GM23338 (cell line): ENCODE measurements at regions not wholly inside any gene's neighbourhood (a gene's known extent, or its start where the extent isn't known, plus 50 kb on each side); places are given as distances from the start of the nearest gene placed in this dataset.

Experiments used
- ATAC-seq: fragments of 200-7000 bp; cut with Tn5 transposase; 3 replicates; pipeline ENCODE4 v1.9.1; 2020
- DNase-seq: peaks from one replicate; pipeline ENCODE4 v3.0.0-alpha.2; 2015; ENCODE audit warnings: low spot score
- H2AFZ ChIP-seq: fragments of 200-600 bp; sonication (generic); 2 replicates; pipeline ENCODE4 v1.8.0; 2016; ENCODE audit warnings: antibody characterized with exemption, mild to moderate bottlenecking, moderate library complexity
- H3F3A ChIP-seq: fragments of 200-600 bp; sonication (generic); replicated peaks from 2 replicates; pipeline ENCODE4 v1.8.0; 2017; ENCODE audit warnings: antibody characterized with exemption, mixed run types, low read depth
- H3K27ac ChIP-seq: fragments of 200-600 bp; sonication (generic); 2 replicates; pipeline ENCODE4 v1.6.1; 2016; ENCODE audit warnings: low read depth
- H3K27me3 ChIP-seq: fragments of 200-600 bp; sonication (generic); 2 replicates; pipeline ENCODE4 v1.8.0; 2016; ENCODE audit warnings: mild to moderate bottlenecking, mixed run types, moderate library complexity; ENCODE audit not compliant: insufficient read depth
- H3K36me3 ChIP-seq: fragments of 200-600 bp; sonication (generic); 2 replicates; pipeline ENCODE4 v1.8.0; 2016; ENCODE audit warnings: mild to moderate bottlenecking; ENCODE audit not compliant: insufficient read depth
- H3K4me1 ChIP-seq: fragments of 200-600 bp; sonication (generic); 2 replicates; pipeline ENCODE4 v1.8.0; 2016; ENCODE audit warnings: mild to moderate bottlenecking, moderate library complexity; ENCODE audit not compliant: insufficient read depth
- H3K4me2 ChIP-seq: fragments of 200-600 bp; sonication (generic); 2 replicates; pipeline ENCODE4 v1.7.1; 2017; ENCODE audit warnings: mixed run types
- H3K4me3 ChIP-seq: fragments of 200-600 bp; sonication (generic); 2 replicates; pipeline ENCODE4 v1.6.1; 2016; ENCODE audit warnings: mixed run types
- H3K79me2 ChIP-seq: fragments of 200-600 bp; sonication (generic); replicated peaks from 2 replicates; pipeline ENCODE4 v1.8.0; 2017; ENCODE audit warnings: mild to moderate bottlenecking; ENCODE audit not compliant: insufficient read depth
- H3K9me2 ChIP-seq: fragments of 200-600 bp; sonication (generic); 2 replicates; pipeline ENCODE4 v1.8.0; 2017; ENCODE audit not compliant: insufficient read depth
- H4K20me1 ChIP-seq: fragments of 200-600 bp; sonication (generic); replicated peaks from 2 replicates; pipeline ENCODE4 v1.8.0; 2017; ENCODE audit warnings: mild to moderate bottlenecking; ENCODE audit not compliant: insufficient read depth
- H3K27ac Mint-ChIP-seq: 2 replicates; pipeline ENCODE4 v1.8.0; 2020; ENCODE audit warnings: inconsistent platforms, mild to moderate bottlenecking, moderate library complexity, mixed read lengths
- H3K27me3 Mint-ChIP-seq: 3 replicates; pipeline ENCODE4 v1.8.0; 2022; ENCODE audit warnings: low read depth, mild to moderate bottlenecking, moderate library complexity, mixed read lengths, inconsistent platforms; ENCODE audit not compliant: insufficient read depth, poor library complexity
- H3K36me3 Mint-ChIP-seq: 3 replicates; pipeline ENCODE4 v1.8.0; 2021; ENCODE audit warnings: low read depth, mild to moderate bottlenecking, inconsistent platforms, moderate library complexity, mixed read lengths
- H3K4me1 Mint-ChIP-seq: 3 replicates; pipeline ENCODE4 v1.8.0; 2020; ENCODE audit warnings: mild to moderate bottlenecking, inconsistent platforms, mixed read lengths
- H3K4me3 Mint-ChIP-seq: 3 replicates; pipeline ENCODE4 v1.8.0; 2021; ENCODE audit warnings: moderate library complexity, mild to moderate bottlenecking, inconsistent platforms, mixed read lengths
- H3K9me3 Mint-ChIP-seq: 3 replicates; pipeline ENCODE4 v1.8.0; 2020; ENCODE audit warnings: moderate library complexity, mild to moderate bottlenecking, inconsistent platforms, mixed read lengths
- CREB1 ChIP-seq: fragments of 250-450 bp; sonication (Bioruptor Pico); IDR thresholded peaks from 2 replicates; pipeline ENCODE4 v1.5.0; 2020; ENCODE audit warnings: low read depth, mild to moderate bottlenecking, moderate library complexity
- CTCF ChIP-seq, 2 experiments: fragments of 200-600 bp in 1 of 2; sonication (generic) in 1 of 2; conservative IDR thresholded peaks; 2 replicates each; pipeline versions ENCODE4 v1.5.1 to v1.6.1; 2016 to 2017; ENCODE audit warnings: antibody characterized with exemption in 2 of 2, low read depth in 2 of 2, mild to moderate bottlenecking in 2 of 2, moderate library complexity in 1 of 2
- ETS1 ChIP-seq: IDR thresholded peaks from 2 replicates; pipeline ENCODE4 v1.6.1; 2016; ENCODE audit warnings: antibody characterized with exemption
- EZH2 ChIP-seq: fragments of 200-600 bp; sonication (generic); IDR thresholded peaks from one replicate; pipeline ENCODE4 v1.8.0; 2017; ENCODE audit warnings: antibody characterized with exemption, mild to moderate bottlenecking, low read depth; ENCODE audit not compliant: unreplicated experiment
- EZH2phosphoT487 ChIP-seq: fragments of 200-600 bp; sonication (generic); IDR thresholded peaks from one replicate; pipeline ENCODE4 v1.8.1; 2018; ENCODE audit warnings: antibody characterized with exemption; ENCODE audit not compliant: unreplicated experiment
- JUNB ChIP-seq: IDR thresholded peaks from one replicate; pipeline ENCODE4 v1.6.1; 2016; ENCODE audit warnings: antibody characterized with exemption; ENCODE audit not compliant: unreplicated experiment
- NANOG ChIP-seq: IDR thresholded peaks from 2 replicates; pipeline ENCODE4 v1.6.1; 2016; ENCODE audit warnings: antibody characterized with exemption, borderline replicate concordance
- POLR2AphosphoS5 ChIP-seq: IDR thresholded peaks from 2 replicates; pipeline ENCODE4 v1.6.1; 2016; ENCODE audit warnings: antibody characterized with exemption, low read depth
- REST ChIP-seq: IDR thresholded peaks from one replicate; pipeline ENCODE4 v1.6.1; 2018; ENCODE audit warnings: antibody characterized with exemption; ENCODE audit not compliant: unreplicated experiment
- STAT1 ChIP-seq: IDR thresholded peaks from one replicate; pipeline ENCODE4 v1.6.1; 2016; ENCODE audit warnings: antibody characterized with exemption; ENCODE audit not compliant: unreplicated experiment
- ZNF114 ChIP-seq: fragments of 250-450 bp; sonication (Bioruptor Pico); IDR thresholded peaks from 2 replicates; pipeline ENCODE4 v1.5.0; 2020; ENCODE audit warnings: mild to moderate bottlenecking, moderate library complexity
- ZNF331 ChIP-seq: fragments of 250-450 bp; sonication (Bioruptor Pico); IDR thresholded peaks from 2 replicates; pipeline ENCODE4 v1.5.0; 2020; ENCODE audit warnings: low read depth, mild to moderate bottlenecking, moderate library complexity
- ZNF462 ChIP-seq: fragments of 250-450 bp; sonication (Bioruptor Pico); IDR thresholded peaks from 2 replicates; pipeline ENCODE4 v1.5.0; 2020; ENCODE audit warnings: mild to moderate bottlenecking, moderate library complexity

- ATAC-seq, result peak; percentile 42
- Mint-ChIP-seq H3K9me3 (no peaks in the 10 kb centered on the region), H3K4me3 (no peak overlapping the region), H3K27me3 (no peaks in the 10 kb centered on the region), H3K27ac (no peak overlapping the region), H3K4me1 (peaks cover 6% of the 10 kb centered on the region; the same call in 1 of the 3 replicates), H3K36me3 (no peaks in the 10 kb centered on the region)
- DNase-seq, result no peak
- TF ChIP-seq ETS1 (no peak), NANOG (no peak), ZNF462 (no peak), EZH2 (no peak), POLR2AphosphoS5 (no peak), CREB1 (CRISPR knock-in tag) (no peak), JUNB (no peak), REST (no peak), CTCF (conservative IDR thresholded peaks at IDR 0.05; ENCODE audit: low read depth in 2 of 2) (no peak), EZH2phosphoT487 (no peak), ZNF114 (CRISPR knock-in tag) (no peak), STAT1 (no peak), ZNF331 (no peak)
- Histone ChIP-seq H3K9me2 (no peaks in the 10 kb centered on the region), H3K27ac (no peak overlapping the region), H3K4me2 (no peak overlapping the region), H3K79me2 (no peaks in the 10 kb centered on the region), H3F3A (no peaks in the 10 kb centered on the region), H4K20me1 (no peaks in the 10 kb centered on the region), H3K4me3 (no peak overlapping the region), H3K4me1 (no peaks in the 10 kb centered on the region), H3K36me3 (no peaks in the 10 kb centered on the region), H3K27me3 (no peaks in the 10 kb centered on the region), H2AFZ (peak overlapping the region; percentile 43; the same call in 1 of the 2 replicates)
Measured at GRCh38 chr2:44869761-44870160, 71.7 kb upstream of the SIX3 start.
